HUES6 (cell line): ENCODE measurements at regions not wholly inside any gene's neighbourhood (a gene's known extent, or its start where the extent isn't known, plus 50 kb on each side); places are given as distances from the start of the nearest gene placed in this dataset.

Experiments used
- H3K27ac ChIP-seq: 2 replicates; pipeline ENCODE4 v1.7.0; 2013; ENCODE audit warnings: low read depth, mild to moderate bottlenecking, low read length, inconsistent platforms
- H3K27me3 ChIP-seq: 2 replicates; pipeline ENCODE4 v1.6.1; 2013; ENCODE audit warnings: low read length; ENCODE audit not compliant: control insufficient read depth, insufficient read depth
- H3K36me3 ChIP-seq: 2 replicates; pipeline ENCODE4 v1.6.1; 2013; ENCODE audit warnings: low read length; ENCODE audit not compliant: control insufficient read depth, insufficient read depth
- H3K4me1 ChIP-seq: 2 replicates; pipeline ENCODE4 v1.6.1; 2013; ENCODE audit warnings: low read length; ENCODE audit not compliant: control insufficient read depth, insufficient read depth
- H3K4me3 ChIP-seq: 2 replicates; pipeline ENCODE4 v1.5.1; 2013; ENCODE audit warnings: low read depth, low read length
- H3K9ac ChIP-seq: one replicate; pipeline ENCODE4 v1.6.1; 2013; ENCODE audit warnings: mild to moderate bottlenecking, low read length
- H3K9me3 ChIP-seq: 2 replicates; pipeline ENCODE4 v1.6.1; 2013; ENCODE audit warnings: low read depth, low read length; ENCODE audit not compliant: control insufficient read depth, insufficient read depth

DNA sequence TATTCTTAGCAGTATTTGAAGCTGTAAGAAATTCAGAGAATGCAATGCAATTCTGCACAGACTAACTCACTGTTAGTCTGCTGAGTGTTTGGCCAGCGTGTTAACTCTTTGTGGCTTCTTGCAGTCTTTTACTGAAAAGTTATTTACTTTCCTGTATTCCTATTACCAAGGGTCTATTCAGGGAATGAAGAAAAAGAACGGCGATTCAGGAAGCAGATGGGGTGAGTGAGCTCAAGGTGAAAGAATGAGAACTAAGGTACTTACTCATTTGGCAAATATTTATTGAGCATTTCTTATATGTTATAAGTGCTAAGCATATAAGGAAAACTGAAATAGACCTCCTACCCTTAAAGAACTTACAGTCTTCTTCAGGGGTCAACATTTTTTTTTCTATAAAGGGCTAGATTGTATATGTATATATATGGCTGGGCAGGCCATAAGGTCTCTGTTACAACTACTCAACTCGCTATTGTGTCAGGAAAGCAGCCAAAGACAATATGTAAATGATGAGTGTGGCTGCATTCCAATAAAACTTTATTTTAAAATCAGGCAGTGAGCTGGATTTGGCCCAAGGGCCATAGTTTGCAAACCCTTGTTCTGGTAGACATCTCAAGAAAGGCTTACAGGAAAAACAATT lies 271.9 kb upstream of the GADL1 start:
- H3K4me3 ChIP-seq, result no peak overlapping the region
- H3K27ac ChIP-seq, result no peak overlapping the region; the same call in 1 of the 2 replicates
- no peak overlapping the region for H3K9ac ChIP-seq
- H3K27me3 ChIP-seq, result no peaks in the 10 kb centered on the region
- no peaks in the 10 kb centered on the region for H3K9me3 ChIP-seq
- H3K4me1 ChIP-seq, result peaks cover 22% of the 10 kb centered on the region; the same call in 1 of the 2 replicates
- no peaks in the 10 kb centered on the region for H3K36me3 ChIP-seq

DNA sequence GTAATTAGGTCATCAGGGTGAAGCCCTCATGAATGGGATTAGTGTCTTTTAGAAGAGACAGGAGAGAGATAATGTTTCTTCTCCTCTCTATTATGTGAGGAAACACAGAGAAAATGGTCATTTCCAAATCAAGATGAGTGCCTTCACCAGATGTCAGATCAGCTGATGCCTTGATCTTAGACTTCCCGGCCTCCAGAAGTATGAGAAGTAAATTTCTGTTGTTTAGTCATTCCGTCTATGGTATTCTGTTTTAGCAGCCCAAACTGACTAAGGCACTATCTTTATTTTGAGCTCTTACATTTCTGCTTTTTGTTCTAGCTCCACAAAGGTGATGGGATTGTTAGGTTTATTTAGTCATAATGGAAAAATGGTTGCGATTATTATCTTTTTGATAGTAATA lies 273.2 kb upstream of the GADL1 start:
- H3K4me3 ChIP-seq, result no peak overlapping the region
- H3K27me3 ChIP-seq, result no peaks in the 10 kb centered on the region
- H3K27ac ChIP-seq, result no peak overlapping the region
- no peak overlapping the region for H3K9ac ChIP-seq
- H3K9me3 ChIP-seq, result no peaks in the 10 kb centered on the region
- no peaks in the 10 kb centered on the region for H3K36me3 ChIP-seq
- peaks cover 22% of the 10 kb centered on the region; the same call in 1 of the 2 replicates for H3K4me1 ChIP-seq

DNA sequence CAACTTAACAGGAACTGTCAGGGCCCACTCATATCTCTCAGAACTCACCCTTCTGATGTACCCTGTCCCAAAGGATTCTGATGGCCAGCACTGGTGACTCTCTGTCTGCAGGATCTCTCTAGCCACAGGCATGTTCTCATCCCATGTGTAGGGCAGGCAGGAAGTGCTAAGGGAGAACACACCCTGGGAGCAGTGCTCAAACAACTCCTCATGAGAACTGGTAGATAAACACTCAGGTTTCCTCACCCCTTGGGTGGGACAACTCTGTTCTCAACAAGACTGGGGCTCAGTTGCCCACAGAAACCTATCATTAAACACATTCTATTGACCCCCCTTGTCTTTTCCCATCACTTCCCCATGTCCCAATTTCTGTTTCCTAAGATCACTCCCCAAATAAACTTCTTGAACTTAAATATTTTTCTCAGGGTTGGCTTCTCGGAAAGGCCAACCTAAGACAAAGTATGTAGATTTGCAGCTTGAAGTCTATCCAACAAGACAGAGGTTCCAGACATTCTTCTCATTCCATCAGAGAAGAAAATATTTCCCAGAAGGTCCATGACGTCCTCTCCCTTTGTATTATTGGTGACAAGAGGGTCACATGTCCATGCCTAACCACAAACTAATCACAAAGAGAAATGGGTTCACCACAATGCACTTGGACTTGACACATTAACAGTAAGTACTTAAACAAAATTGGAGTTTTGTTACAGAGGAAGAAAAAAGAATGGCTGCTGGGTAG lies 276.6 kb upstream of the GADL1 start:
- H3K9ac ChIP-seq, result no peak overlapping the region
- no peak overlapping the region for H3K4me3 ChIP-seq
- H3K27me3 ChIP-seq, result no peaks in the 10 kb centered on the region
- H3K9me3 ChIP-seq, result no peaks in the 10 kb centered on the region
- peaks cover 9% of the 10 kb centered on the region; the same call in 1 of the 2 replicates for H3K4me1 ChIP-seq
- H3K36me3 ChIP-seq, result no peaks in the 10 kb centered on the region
- no peak overlapping the region for H3K27ac ChIP-seq

DNA sequence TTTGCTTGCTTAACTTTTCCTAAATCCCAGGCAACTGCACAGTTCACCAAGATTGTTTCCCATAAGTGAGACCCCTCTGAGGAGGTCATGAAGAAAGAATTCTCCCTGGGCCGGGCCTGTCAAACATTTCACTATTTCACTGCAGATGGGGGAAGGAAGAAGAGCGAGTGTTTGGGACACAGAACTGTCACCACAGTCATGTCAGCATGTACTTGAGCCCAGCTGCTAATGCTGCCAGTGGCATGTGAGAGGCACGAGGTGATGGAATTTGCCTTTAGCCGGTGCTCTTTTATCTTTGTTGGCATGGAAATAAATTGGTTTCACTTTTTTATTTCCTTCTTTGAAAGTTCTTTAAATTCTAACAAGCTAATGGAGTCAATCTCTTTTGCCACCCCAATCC lies 277.9 kb upstream of the GADL1 start:
- Histone ChIP-seq H3K9me3 (no peaks in the 10 kb centered on the region), H3K27ac (no peak overlapping the region), H3K9ac (no peak overlapping the region), H3K4me1 (no peaks in the 10 kb centered on the region), H3K27me3 (no peaks in the 10 kb centered on the region), H3K36me3 (no peaks in the 10 kb centered on the region), H3K4me3 (no peak overlapping the region)

DNA sequence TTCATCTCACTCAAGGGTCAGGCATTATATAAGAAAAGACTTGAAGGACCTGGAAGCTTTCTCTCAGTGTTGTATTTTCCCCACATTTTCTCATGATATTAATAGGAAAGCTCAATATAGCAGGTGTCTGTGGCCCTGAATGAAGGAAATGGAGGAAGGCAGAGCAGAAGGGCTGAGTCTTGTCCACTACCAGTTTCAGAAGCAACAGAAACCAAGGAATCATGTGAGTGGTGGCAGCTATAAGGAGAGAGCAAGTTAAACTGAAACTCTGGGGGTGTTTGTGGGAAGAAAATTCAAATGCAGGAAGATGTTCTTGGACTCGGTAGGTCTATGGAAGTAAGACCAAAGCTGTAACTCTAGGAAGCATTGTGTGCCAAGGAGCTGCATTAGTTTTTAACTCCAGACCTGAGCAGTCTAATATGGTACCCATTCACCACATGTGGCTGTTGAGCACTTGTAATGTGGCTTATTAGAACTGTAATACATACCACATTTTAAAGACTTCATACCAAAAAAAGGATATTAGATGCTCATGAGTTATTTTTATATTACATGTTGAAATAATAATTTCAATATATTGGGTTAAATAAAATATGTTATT lies 278.8 kb upstream of the GADL1 start:
- H3K9me3 ChIP-seq, result no peaks in the 10 kb centered on the region
- no peaks in the 10 kb centered on the region for H3K4me1 ChIP-seq
- H3K27ac ChIP-seq, result no peak overlapping the region
- H3K36me3 ChIP-seq, result no peaks in the 10 kb centered on the region
- H3K4me3 ChIP-seq, result no peak overlapping the region
- H3K27me3 ChIP-seq, result no peaks in the 10 kb centered on the region
- no peak overlapping the region for H3K9ac ChIP-seq

DNA sequence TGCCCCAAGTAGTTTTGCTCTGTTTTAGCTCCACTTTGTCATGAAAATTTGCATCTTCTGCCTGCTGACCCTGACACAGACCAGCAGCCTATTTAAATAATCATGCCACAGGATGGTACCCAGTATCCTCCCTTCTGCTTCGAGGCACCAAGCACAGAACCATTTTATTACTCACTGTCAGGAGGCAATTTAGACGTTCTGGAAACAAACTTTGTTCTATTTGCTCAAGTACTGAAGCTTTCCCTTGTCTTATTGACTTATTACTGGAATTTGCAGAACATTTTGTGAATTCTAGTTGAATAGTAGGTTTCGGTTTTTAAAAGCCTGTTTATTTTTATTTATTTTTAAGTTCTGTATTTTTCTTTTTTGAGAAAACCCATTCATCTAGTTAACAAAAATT lies 279.6 kb upstream of the GADL1 start:
- Histone ChIP-seq H3K27ac (no peak overlapping the region), H3K9ac (no peak overlapping the region)

DNA sequence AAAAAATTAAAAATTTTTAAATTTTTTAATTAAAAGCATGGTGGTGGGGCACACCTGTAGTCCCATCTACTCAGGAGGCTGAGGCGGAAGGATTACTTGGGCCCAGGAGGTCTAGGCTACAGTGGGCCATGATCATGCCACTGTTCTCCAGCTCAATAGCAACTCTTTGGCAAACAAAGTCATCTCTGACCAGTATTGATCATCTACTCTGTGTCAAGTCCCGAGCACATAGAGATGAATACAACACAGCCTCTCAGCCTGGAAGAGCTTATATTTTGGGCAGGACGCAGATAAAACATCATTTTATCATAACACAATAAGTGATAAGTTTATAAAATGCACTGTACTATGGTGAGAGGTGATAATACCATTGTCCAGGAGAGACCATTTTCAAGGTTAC lies 281.6 kb upstream of the GADL1 start:
- Histone ChIP-seq H3K27ac (no peak overlapping the region), H3K9ac (no peak overlapping the region), H3K4me1 (no peaks in the 10 kb centered on the region), H3K4me3 (no peak overlapping the region), H3K27me3 (no peaks in the 10 kb centered on the region), H3K9me3 (no peaks in the 10 kb centered on the region), H3K36me3 (no peaks in the 10 kb centered on the region)

More for the DNA sequence above, 279.6 kb upstream of the GADL1 start:
- Histone ChIP-seq H3K27me3 (no peaks in the 10 kb centered on the region), H3K4me3 (no peak overlapping the region), H3K36me3 (no peaks in the 10 kb centered on the region), H3K9me3 (no peaks in the 10 kb centered on the region), H3K4me1 (no peaks in the 10 kb centered on the region)

DNA sequence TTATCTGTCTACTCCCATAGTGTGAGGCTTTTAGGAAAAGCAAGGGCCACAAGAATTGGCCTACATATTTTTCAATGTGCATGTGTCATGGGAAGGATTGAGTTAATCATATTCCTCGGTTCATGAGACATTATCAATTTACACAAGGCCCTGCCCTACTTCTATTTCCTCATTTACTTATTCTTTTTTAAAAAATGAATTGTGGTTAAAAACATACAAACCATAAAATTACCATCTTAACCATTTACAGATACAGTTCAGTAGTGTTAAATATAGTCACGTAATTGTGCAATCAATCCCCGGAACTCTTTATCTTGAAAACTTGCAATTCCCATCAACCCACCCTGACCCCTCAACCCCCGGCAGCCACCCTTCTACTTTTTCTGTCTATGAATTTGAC lies 284.0 kb upstream of the GADL1 start:
- Histone ChIP-seq H3K27ac (no peak overlapping the region), H3K4me1 (no peaks in the 10 kb centered on the region), H3K36me3 (no peaks in the 10 kb centered on the region), H3K4me3 (no peak overlapping the region), H3K9me3 (no peaks in the 10 kb centered on the region), H3K9ac (no peak overlapping the region), H3K27me3 (no peaks in the 10 kb centered on the region)

DNA sequence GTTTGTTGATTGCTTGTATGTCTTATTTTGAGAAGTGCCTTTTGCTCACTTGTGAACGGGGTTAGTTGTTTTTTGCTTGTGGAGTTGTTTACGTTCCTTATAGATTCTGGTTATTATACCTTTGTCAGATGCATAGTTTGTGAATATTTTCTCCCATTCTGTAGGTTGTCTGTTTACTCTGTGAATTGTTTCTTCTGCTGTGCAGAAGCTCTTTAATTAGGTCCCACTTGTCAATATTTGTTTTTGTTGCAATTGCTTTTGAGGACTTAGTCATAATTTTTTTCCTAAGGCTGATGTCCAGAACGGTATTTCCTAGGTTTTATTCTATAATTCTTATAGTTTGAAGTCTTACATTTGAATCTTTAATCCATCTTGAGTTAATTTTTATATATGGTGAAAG lies 285.3 kb upstream of the GADL1 start:
- Histone ChIP-seq H3K4me3 (no peak overlapping the region), H3K36me3 (no peaks in the 10 kb centered on the region), H3K9ac (no peak overlapping the region), H3K9me3 (no peaks in the 10 kb centered on the region), H3K27ac (no peak overlapping the region), H3K4me1 (no peaks in the 10 kb centered on the region), H3K27me3 (no peaks in the 10 kb centered on the region)

DNA sequence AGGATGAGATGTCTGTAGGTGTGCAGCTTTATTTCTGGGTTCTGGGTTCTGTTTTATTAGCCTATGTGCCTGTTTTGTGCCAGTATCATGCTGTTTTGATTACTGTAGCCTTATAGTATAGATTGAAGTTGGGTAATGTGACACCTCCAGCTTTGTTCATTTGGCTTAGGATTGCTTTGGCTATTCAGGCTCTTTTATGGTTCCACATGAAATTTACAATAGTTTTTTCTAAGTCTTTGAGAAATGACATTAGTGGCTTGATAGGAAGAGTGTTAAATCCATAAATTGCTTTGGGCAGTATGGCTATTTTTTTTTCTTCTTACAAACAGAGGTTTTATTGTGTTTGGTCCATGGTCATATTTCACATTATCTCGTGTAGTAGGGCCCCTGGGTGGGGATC lies 285.8 kb upstream of the GADL1 start:
- Histone ChIP-seq H3K27me3 (no peaks in the 10 kb centered on the region), H3K4me1 (no peaks in the 10 kb centered on the region), H3K4me3 (no peak overlapping the region), H3K27ac (no peak overlapping the region), H3K9me3 (no peaks in the 10 kb centered on the region), H3K36me3 (no peaks in the 10 kb centered on the region), H3K9ac (no peak overlapping the region)

DNA sequence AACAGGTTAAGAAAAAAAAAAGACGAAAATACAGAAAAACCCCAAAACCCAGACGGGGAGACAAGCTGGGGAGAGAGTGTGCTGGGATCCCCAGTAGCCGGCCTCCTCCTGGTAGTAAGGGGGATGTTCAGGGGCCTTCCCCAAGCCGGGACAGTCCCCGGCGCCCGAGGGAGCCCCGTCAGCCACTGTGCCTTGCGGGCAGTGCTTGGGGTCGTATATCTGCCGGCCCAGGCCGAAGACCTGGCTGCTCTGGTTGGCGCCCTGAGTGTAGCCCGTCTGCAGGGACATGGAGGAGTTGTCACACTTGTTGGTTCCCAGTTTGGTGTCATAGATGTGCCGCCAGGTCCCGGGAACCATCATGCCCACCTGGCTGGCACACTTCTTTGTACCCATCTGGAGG lies 287.2 kb upstream of the GADL1 start:
- no peaks in the 10 kb centered on the region for H3K4me1 ChIP-seq
- H3K4me3 ChIP-seq, result no peak overlapping the region
- H3K9me3 ChIP-seq, result no peaks in the 10 kb centered on the region
- H3K27me3 ChIP-seq, result no peaks in the 10 kb centered on the region
- no peaks in the 10 kb centered on the region for H3K36me3 ChIP-seq
- no peak overlapping the region for H3K27ac ChIP-seq
- H3K9ac ChIP-seq, result no peak overlapping the region
